Breast epithelium (tissue), 4 donors: ENCODE measurements at regions not wholly inside any gene's neighbourhood (a gene's known extent, or its start where the extent isn't known, plus 50 kb on each side); places are given as distances from the start of the nearest gene placed in this dataset.

Source experiments
- DNase-seq, 2 donors: peaks; one replicate each; pipeline ENCODE4 v3.0.0-alpha.2; 2019; ENCODE audit warnings: low spot score in 2 of 2
- H3K27ac ChIP-seq, 2 donors: fragments of 200-600 bp; sonication (generic) in 1 of 2; one replicate each; pipeline ENCODE4 v1.5.1; 2016 to 2019; ENCODE audit warnings: mild to moderate bottlenecking in 1 of 2
- H3K27me3 ChIP-seq, 2 donors: fragments of 200-600 bp; sonication (generic) in 1 of 2; one replicate each; pipeline versions ENCODE4 v1.5.1 to v1.6.0; 2017 to 2019; ENCODE audit warnings: control low read depth in 1 of 2, mild to moderate bottlenecking in 1 of 2
- H3K36me3 ChIP-seq: fragments of 200-600 bp; one replicate; pipeline ENCODE4 v1.5.1; 2019
- H3K4me1 ChIP-seq, 2 donors: fragments of 200-600 bp; sonication (generic); one replicate each; pipeline ENCODE4 v1.5.1; 2016 to 2019; ENCODE audit warnings: control low read depth in 1 of 2
- H3K4me3 ChIP-seq, 3 donors: fragments of 200-600 bp; sonication (generic); 1 replicate in 2 of 3; 2 replicates in 1 of 3; pipeline ENCODE4 v1.5.1; 2016 to 2019; ENCODE audit warnings: mild to moderate bottlenecking in 3 of 3, moderate library complexity in 2 of 3
- H3K9me3 ChIP-seq, 2 donors: fragments of 200-600 bp; sonication (generic) in 1 of 2; one replicate each; pipeline ENCODE4 v1.5.1; 2016 to 2019; ENCODE audit warnings: control low read depth in 1 of 2
- POLR2A ChIP-seq: fragments of 450-650 bp; IDR thresholded peaks from one replicate; pipeline ENCODE4 v1.6.1; 2016; ENCODE audit warnings: antibody characterized with exemption, mild to moderate bottlenecking, moderate library complexity
- POLR2AphosphoS5 ChIP-seq, 3 donors: sonication (generic); formaldehyde crosslinking; IDR thresholded peaks; one replicate each; pipeline ENCODE4 v1.6.1; 2017; ENCODE audit warnings: antibody characterized with exemption in 3 of 3
- intact Hi-C: fragments of 100-400 bp; cut with DNase I; formaldehyde crosslinking; loops from one replicate; pipeline ENCODE4 v1.15.1; 2023; ENCODE audit warnings: low total_unique reads
- TF ChIP-seq, protein P1 (sequence below), 3 donors: fragments of 450-650 bp; IDR thresholded peaks; one replicate each; pipeline ENCODE4 v1.5.1; 2016 to 2017; ENCODE audit warnings: antibody characterized with exemption in 3 of 3, mild to moderate bottlenecking in 3 of 3, moderate library complexity in 3 of 3

DNA sequence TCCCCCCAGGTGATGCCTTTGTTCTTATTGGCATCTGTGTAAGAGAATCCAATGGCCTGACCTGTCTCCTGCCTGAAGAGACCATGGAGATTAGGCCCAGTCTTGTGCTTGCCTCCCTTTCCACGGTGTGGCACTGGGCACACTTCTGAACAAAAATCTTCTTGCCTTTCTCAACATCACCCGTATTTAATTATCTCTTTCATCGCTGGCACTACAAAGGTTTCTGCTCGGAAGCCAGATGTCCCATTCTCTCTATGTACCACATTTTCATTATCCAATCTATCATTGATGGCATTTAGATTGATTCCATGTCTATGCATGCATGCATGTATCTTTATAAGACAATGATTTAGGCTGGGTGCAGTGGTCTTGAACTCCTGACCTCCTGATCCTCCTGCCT, 74.3 kb downstream of the SLC25A15 start:
- intact Hi-C loops, result no loop called here
- no peaks in the 10 kb centered on the region for H3K27me3 ChIP-seq
- no peaks in the 10 kb centered on the region for H3K4me1 ChIP-seq
- H3K4me3 ChIP-seq, result no peak overlapping the region
- no peak for DNase-seq
- TF ChIP-seq POLR2AphosphoS5 (IDR thresholded peaks at IDR 0.05) (no peak), POLR2A (no peak)
- TF ChIP-seq, protein P1, sequence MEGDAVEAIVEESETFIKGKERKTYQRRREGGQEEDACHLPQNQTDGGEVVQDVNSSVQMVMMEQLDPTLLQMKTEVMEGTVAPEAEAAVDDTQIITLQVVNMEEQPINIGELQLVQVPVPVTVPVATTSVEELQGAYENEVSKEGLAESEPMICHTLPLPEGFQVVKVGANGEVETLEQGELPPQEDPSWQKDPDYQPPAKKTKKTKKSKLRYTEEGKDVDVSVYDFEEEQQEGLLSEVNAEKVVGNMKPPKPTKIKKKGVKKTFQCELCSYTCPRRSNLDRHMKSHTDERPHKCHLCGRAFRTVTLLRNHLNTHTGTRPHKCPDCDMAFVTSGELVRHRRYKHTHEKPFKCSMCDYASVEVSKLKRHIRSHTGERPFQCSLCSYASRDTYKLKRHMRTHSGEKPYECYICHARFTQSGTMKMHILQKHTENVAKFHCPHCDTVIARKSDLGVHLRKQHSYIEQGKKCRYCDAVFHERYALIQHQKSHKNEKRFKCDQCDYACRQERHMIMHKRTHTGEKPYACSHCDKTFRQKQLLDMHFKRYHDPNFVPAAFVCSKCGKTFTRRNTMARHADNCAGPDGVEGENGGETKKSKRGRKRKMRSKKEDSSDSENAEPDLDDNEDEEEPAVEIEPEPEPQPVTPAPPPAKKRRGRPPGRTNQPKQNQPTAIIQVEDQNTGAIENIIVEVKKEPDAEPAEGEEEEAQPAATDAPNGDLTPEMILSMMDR (IDR thresholded peaks at IDR 0.05), result no peak
- H3K27ac ChIP-seq, result no peak overlapping the region
- no peaks in the 10 kb centered on the region for H3K9me3 ChIP-seq
- no peaks in the 10 kb centered on the region for H3K36me3 ChIP-seq

DNA sequence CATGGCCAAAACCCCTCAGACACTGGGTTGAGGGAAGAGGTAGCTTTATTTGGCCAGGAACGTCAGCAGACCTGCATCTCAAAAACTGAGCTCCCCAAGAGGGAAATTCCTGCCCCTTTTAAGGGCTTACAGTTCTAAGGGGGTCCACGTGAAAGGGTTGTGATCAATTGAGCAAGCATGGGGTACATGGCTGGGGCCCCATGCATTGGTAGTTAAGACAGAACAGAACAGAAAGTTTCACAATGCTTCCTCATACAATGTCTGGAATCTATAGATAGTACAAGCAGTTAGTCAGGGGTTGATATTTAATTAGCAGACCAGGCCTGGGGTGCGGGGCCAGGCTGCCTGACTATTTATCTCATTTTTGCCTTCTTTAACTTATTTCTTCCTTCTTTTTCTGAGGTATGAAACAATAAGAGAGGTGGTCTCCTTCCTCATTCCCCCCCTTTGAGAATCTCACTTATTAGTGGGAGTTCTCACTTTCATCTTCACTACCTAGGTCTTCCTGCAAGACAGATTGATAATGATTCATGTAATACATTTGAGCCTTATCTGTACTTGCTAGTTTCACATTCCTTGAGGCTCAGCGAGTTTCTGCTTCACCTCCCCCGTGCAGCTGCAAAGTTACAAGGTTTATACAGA, 84.8 kb downstream of the SLC25A15 start:
- Histone ChIP-seq H3K27me3 (no peaks in the 10 kb centered on the region), H3K9me3 (peaks cover 46 to 86% of the 10 kb centered on the region in 2 donors), H3K36me3 (peaks cover 4% of the 10 kb centered on the region), H3K27ac (no peak overlapping the region), H3K4me1 (no peaks in the 10 kb centered on the region), H3K4me3 (no peak overlapping the region)
- TF ChIP-seq POLR2A (no peak), POLR2AphosphoS5 (IDR thresholded peaks at IDR 0.05) (no peak)
- TF ChIP-seq, protein P1 (IDR thresholded peaks at IDR 0.05), result no peak
- intact Hi-C loops, result no loop called here
- no peak for DNase-seq

DNA sequence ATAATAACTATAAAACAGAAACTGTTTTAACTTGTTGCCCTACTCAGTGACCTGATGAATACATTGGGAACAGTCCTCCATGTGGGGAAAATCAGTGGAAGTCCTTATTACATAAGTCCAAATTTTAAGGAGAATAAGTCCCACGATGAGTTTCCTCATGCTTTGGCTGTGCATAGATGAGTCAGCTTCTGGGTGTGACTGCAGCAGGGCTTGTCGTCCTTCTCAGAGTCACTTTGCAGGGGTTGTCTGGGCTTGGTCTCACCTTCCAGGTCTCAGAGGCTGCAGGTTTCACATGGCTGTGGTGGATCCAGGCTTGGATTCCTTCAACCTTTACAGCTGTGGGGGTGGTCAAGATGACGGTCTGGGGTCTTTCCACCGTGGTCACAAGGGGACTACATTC, 85.6 kb downstream of the SLC25A15 start:
- Histone ChIP-seq H3K27me3 (no peaks in the 10 kb centered on the region), H3K9me3 (peaks cover 46 to 86% of the 10 kb centered on the region in 2 donors), H3K4me3 (peak overlapping the region in 1 of 3 donors; percentile 0), H3K36me3 (peaks cover 4% of the 10 kb centered on the region), H3K27ac (no peak overlapping the region), H3K4me1 (no peaks in the 10 kb centered on the region)
- intact Hi-C loops, result no loop called here
- no peak for TF ChIP-seq POLR2AphosphoS5 (IDR thresholded peaks at IDR 0.05)
- TF ChIP-seq, protein P1 (IDR thresholded peaks at IDR 0.05), result no peak
- TF ChIP-seq POLR2A, result no peak
- no peak for DNase-seq

DNA sequence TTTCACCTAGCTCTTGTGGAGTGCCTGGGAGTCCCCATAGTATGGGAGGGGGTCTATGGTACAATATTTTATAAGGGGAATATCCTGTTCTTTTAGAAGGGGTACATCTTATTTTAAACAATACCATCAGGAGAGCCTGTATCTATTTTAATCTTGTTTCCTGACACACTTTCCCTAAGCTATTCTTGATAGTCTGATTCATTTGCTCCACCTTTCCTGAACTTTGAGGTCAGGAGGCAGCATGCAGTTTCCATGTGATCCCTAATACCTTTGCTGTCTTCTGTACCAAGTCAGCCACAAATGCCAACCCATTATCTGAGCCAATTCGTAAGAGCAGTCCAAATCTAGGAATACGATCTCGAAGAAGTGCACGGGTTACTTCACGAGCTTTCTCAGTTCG, 86.2 kb downstream of the SLC25A15 start:
- intact Hi-C loops, result no loop called here
- Histone ChIP-seq H3K36me3 (peaks cover 4% of the 10 kb centered on the region), H3K4me1 (no peaks in the 10 kb centered on the region), H3K9me3 (peaks cover 46 to 82% of the 10 kb centered on the region in 2 donors), H3K27me3 (no peaks in the 10 kb centered on the region), H3K4me3 (no peak overlapping the region), H3K27ac (no peak overlapping the region)
- DNase-seq, result no peak
- TF ChIP-seq POLR2A, result no peak
- TF ChIP-seq POLR2AphosphoS5 (IDR thresholded peaks at IDR 0.05), result no peak
- TF ChIP-seq, protein P1 (IDR thresholded peaks at IDR 0.05), result no peak

DNA sequence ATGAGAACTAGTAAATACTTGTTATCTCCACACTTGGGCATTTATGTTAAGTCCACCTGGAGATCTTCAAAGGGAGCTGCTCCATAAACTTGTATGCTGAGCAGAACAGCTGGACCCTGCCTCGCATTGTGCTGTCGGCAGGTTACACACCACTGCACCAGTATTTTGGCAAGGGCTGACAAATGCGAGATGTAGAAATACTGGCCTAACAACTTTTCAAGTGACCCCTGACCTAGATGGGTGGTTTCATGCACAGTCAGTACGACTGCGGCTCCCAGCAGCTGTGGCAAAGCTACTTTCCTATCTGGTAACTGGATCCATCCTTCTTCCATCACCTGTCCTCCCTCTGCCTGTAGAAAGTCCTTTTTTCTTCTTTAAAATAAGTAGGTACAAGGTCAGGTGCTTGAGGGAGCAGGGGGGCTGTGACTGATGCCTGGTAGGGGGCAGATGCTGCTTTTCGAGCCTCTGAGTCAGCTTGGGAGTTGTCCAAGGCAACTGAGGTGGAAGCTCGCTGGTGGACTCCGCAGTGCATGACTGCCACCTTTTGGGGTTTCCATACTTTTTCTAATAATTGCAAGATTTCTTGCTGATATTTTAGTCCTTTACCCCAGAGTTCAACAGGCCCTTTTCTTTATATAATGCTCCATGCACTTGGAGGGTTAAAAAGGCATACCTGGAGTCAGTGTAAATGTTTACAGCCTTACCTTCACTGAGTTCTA, 86.8 kb downstream of the SLC25A15 start:
- peaks cover 46 to 76% of the 10 kb centered on the region in 2 donors for H3K9me3 ChIP-seq
- DNase-seq, result no peak
- H3K4me1 ChIP-seq, result no peaks in the 10 kb centered on the region
- H3K27me3 ChIP-seq, result no peaks in the 10 kb centered on the region
- intact Hi-C loops, result no loop called here
- no peak overlapping the region for H3K4me3 ChIP-seq
- TF ChIP-seq POLR2A, result no peak
- TF ChIP-seq POLR2AphosphoS5 (IDR thresholded peaks at IDR 0.05), result no peak
- TF ChIP-seq, protein P1 (IDR thresholded peaks at IDR 0.05), result no peak
- no peak overlapping the region for H3K27ac ChIP-seq
- peaks cover 4% of the 10 kb centered on the region for H3K36me3 ChIP-seq
